ENCODE measurements at regions not wholly inside any gene's neighbourhood (a gene's known extent, or its start where the extent isn't known, plus 50 kb on each side); places are given as distances from the start of the nearest gene placed in this dataset.

- no peak for DNase-seq
These were observed 762.5 kb downstream of the CBLN4 start for GRCh38 chr20:55242853-55243252.

- no peak for DNase-seq
These were observed 763.9 kb downstream of the DOK5 start for GRCh38 chr20:55239269-55239668.

DNA sequence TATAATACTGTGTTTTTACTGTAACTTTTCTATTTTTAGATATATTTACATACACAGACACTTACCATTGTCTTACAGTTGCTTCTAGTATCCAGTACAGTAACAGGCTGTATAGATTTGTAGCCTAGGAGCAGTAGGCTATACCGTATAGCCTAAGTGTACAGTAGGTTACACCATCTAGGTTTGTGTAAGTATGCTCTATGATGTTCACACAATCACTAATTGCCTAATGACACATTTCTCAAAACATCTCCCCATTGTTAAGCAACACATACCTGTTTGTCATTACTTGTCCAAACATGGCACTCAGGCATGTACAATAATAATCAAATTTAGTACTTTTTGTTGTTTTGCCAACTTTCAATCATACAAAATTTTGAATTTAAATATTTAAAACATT, 757.3 kb downstream of the DOK5 start:
- DNase-seq: no peak

GRCh38 chr20:55229451-55229850, 754.1 kb downstream of the DOK5 start:
- no peak for DNase-seq

GRCh38 chr20:55216525-55217242, 741.3 kb downstream of the DOK5 start:
- no peak for DNase-seq

- no peak for DNase-seq
These were observed 738.3 kb downstream of the DOK5 start for GRCh38 chr20:55213653-55214052.

GRCh38 chr20:55211481-55211880, 736.1 kb downstream of the DOK5 start:
- no peak for DNase-seq

GRCh38 chr20:55205665-55206064, 730.3 kb downstream of the DOK5 start:
- no peak for DNase-seq

- DNase-seq: no peak
These were observed 724.9 kb downstream of the DOK5 start for GRCh38 chr20:55200317-55200716.

- DNase-seq: no peak
These were observed 719.6 kb downstream of the DOK5 start for GRCh38 chr20:55194947-55195346.

- DNase-seq: no peak
These were observed 710.8 kb downstream of the DOK5 start for GRCh38 chr20:55186228-55186627.

DNA sequence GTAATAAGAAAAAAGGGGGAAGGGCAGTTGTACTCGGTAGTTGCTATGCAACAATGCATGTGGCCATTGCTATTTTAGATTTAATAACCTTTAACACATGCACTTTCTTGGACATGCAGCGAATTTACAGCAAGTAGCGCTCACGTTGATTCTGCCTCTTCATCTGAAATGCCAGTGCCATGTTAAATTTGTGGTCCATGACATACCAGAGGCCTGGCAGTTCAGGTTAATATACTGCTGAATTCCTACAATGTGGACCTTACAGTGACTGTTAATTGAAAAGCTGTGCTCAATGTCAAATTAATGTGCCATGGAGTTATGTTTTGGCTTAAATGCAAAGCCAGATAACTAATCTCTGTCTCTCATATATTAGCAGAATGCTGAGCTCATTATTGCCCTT, 699.7 kb downstream of the DOK5 start:
- DNase-seq: no peak

GRCh38 chr20:55174635-55175034, 699.2 kb downstream of the DOK5 start:
- DNase-seq: no peak

- no peak for DNase-seq
These were observed 698.8 kb downstream of the DOK5 start for GRCh38 chr20:55174172-55174571.

- DNase-seq: no peak
These were observed 698.2 kb downstream of the DOK5 start for GRCh38 chr20:55173601-55174000.

DNA sequence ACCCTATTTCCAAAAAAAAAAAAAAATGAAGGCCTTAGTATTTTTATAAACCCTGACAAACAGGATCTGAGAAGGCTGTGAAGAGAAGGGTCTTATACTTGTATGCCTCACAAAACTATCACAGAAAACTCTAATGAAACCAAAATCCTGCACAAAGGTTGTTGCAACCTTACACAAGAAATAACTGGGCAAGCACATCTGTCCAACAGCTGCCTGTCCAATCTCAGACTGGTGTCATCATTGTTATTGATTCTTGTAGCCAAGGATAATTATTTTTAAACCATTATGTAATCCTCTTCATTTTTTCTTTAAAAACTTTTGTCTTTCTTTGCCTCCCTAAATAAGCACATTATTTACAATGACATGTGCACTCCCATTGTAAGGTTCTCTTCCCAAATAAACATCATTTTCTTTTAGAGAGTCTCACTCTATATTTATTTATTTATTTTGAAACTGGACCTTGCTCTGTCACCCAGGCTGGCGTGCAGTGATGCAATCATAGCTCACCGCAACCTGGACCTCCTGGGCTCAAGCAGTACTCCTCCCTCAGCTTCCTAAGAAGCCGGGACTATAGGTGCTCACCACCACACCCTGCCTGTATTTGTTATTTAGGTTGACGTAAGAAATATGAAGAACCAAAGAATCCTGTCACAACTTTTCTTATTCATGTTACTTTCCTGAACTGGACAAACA, 697.1 kb downstream of the DOK5 start:
- DNase-seq: no peak

DNA sequence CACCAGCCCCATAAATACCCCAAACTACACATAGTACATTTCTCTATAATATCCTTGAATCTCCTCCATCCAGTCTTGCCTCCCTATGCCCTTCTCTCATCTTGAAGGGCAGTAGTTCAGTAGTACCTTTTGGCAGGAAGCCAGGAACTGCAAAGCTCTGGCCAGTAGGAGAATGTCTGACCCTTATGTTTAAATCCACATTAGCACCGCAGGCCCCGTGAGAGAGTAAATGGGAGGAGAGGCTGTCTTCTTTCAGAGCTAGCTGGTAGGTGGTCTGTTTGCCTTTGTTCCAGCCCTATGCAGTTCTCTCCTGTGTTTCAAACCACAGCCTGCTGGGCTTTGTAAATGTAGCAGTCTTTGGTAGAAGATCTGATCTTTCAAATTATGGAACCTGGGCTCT, 690.7 kb downstream of the DOK5 start:
- no peak for DNase-seq

DNA sequence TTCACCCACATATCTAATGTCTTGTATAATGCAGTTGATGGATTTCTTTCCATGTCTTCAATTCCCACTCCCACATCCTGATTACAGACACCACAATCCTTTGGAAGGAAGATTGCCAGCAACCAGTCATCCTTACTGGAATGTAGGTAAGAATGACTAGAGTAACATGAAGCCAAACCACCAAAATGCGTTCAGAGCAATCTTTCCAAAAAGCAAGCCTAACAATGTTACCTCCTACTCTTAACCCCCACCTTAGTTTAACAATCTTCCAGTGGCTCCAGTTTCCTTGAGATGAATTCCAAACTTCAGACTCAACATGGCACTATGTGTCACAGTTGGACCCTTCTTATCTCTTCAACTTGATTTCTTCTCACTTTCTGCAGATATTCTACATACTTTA, 685.6 kb downstream of the DOK5 start:
- no peak for DNase-seq

- no peak for DNase-seq
These were observed 684.6 kb downstream of the DOK5 start for GRCh38 chr20:55160037-55160436.

GRCh38 chr20:55159230-55159629, 683.8 kb downstream of the DOK5 start:
- no peak for DNase-seq

- DNase-seq: no peak
These were observed 683.1 kb downstream of the DOK5 start for GRCh38 chr20:55158446-55158845.

GRCh38 chr20:55155360-55155759, 680.0 kb downstream of the DOK5 start:
- no peak for DNase-seq

DNA sequence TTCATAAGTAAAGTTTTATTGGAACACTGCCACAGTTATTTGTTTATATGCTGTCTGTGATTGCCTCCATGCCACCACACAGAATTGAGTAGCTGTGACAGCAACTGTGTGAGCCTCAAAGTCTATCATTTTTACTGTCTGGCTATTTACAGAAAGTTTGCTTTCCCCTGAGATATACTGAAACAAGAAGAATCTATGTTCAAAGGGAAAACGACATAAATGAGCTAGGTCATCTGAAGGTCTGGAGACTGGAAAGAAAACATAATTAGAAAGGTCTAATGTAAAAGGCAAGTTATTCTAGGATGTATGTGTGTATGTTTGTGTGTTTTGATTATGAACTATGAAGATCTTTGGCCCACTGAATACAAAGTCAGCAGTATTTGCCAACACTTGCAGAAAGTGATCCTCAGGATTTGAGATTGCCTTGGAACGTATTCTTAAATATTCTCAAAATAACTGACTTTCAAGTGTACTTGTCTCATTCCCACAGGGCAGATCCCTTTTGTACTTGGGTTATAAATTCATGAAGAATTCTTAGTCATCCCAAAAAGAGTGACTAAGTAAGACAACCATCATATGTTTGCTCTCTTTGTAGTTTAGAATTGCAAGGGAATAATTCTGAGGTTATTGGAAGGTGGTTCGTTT, 677.7 kb downstream of the DOK5 start:
- DNase-seq: no peak

GRCh38 chr20:55151171-55151570, 675.8 kb downstream of the DOK5 start:
- no peak for DNase-seq

Measured in SHP77 treated with DMSO at 0.1 percent for 48 hours (cell line).